Astrocyte of the cerebellum (primary cell): ENCODE measurements at regions not wholly inside any gene's neighbourhood (a gene's known extent, or its start where the extent isn't known, plus 50 kb on each side); places are given as distances from the start of the nearest gene placed in this dataset.

Experiments used
- DNase-seq: peaks from one replicate; pipeline ENCODE4 v3.0.0-alpha.2; 2011; ENCODE audit warnings: low read depth
- H3K4me3 ChIP-seq: 2 replicates; pipeline ENCODE4 v1.5.1; 2011; ENCODE audit warnings: mild to moderate bottlenecking, low read depth, low read length, moderate library complexity
- CTCF ChIP-seq: IDR thresholded peaks from 2 replicates; pipeline ENCODE4 v1.5.1; 2012; ENCODE audit warnings: low read length, low read depth, moderate library complexity, mild to moderate bottlenecking; ENCODE audit errors: missing control alignments
- in situ Hi-C: cut with HindIII; loops from 2 replicates; pipeline ENCODE4 v1.10.0; 2017; ENCODE audit warnings: low sequenced_read_pairs

- DNase-seq: no peak
- TF ChIP-seq CTCF: no peak
- no peak overlapping the region for H3K4me3 ChIP-seq
- in situ Hi-C loops: no loop called here
Observed at GRCh38 chr9:107431461-107431860, 58.1 kb downstream of the KLF4 start.

DNA sequence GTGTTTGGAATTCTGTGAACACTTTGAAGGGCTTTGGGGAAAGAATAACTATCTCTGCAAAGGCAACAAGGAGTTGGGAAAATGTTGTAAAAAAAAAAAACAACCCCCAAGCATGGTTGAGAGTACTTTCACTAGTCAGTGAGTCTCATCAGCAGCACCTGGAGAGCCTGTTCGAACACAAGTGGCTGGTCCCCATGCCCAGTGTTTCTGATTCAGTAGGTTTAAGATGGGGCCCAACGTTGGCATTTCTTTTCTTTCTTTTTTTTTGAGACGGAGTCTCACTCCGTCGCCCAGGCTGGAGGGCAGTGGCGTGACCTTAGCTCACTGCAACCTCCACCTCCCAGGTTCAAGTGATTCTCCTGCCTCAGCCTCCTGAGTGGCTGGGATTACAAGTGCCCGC is 59.5 kb downstream of the KLF4 start:
- no peak for DNase-seq
- in situ Hi-C loops: no loop called here
- TF ChIP-seq CTCF: no peak
- H3K4me3 ChIP-seq: no peak overlapping the region

GRCh38 chr9:107426126-107426525 is 63.4 kb downstream of the KLF4 start:
- DNase-seq: no peak
- in situ Hi-C loops: no loop called here
- H3K4me3 ChIP-seq: no peak overlapping the region
- TF ChIP-seq CTCF: no peak

GRCh38 chr9:107425101-107426025 is 64.2 kb downstream of the KLF4 start:
- in situ Hi-C loops: no loop called here
- DNase-seq: no peak
- peak; percentile 94 for TF ChIP-seq CTCF
- no peak overlapping the region for H3K4me3 ChIP-seq

DNA sequence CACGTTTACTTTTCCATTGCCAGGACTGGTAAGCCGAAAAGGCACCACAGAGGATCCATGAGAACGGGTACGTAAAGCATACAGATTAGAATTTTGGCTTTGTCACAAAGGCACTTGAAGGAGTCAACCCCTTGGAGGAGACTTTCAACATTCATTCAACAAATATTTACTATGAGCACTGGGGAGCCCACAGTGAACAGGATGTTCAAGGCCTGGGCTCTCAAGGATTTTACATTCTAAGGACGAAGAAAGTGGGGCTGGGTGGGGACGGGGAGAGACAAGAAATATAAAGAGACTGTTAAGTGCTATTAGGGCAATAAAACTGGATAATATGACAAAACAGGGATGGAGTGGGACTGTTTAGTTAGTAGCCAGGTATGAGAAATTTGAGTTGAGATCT is 66.0 kb downstream of the KLF4 start:
- DNase-seq: no peak
- TF ChIP-seq CTCF: no peak
- in situ Hi-C loops: no loop called here

GRCh38 chr9:107422189-107423185 is 67.1 kb downstream of the KLF4 start:
- in situ Hi-C loops: no loop called here
- TF ChIP-seq CTCF: peak; percentile 52
- DNase-seq: no peak
- H3K4me3 ChIP-seq: no peak overlapping the region

More for the DNA sequence above, 66.0 kb downstream of the KLF4 start:
- H3K4me3 ChIP-seq: no peak overlapping the region
